GM13976 (cell line): ENCODE measurements at regions not wholly inside any gene's neighbourhood (a gene's known extent, or its start where the extent isn't known, plus 50 kb on each side); places are given as distances from the start of the nearest gene placed in this dataset.

ENCODE experiments used
- DNase-seq: peaks from one replicate; pipeline ENCODE4 v3.0.0; 2012; ENCODE audit warnings: low spot score
- in situ Hi-C: fragments of 300-500 bp; cut with MboI; formaldehyde crosslinking; loops from one replicate; pipeline ENCODE4 v1.12.0; 2022; ENCODE audit warnings: low sequenced_read_pairs, mixed read lengths, inconsistent platforms; ENCODE audit not compliant: unreplicated experiment
- TF ChIP-seq, protein P1 (sequence below): IDR thresholded peaks from 2 replicates; pipeline ENCODE4 v1.5.1; 2012; ENCODE audit warnings: borderline replicate concordance, mild to moderate bottlenecking; ENCODE audit not compliant: insufficient read depth; ENCODE audit errors: extremely low read depth, missing control alignments, control extremely low read depth

DNA sequence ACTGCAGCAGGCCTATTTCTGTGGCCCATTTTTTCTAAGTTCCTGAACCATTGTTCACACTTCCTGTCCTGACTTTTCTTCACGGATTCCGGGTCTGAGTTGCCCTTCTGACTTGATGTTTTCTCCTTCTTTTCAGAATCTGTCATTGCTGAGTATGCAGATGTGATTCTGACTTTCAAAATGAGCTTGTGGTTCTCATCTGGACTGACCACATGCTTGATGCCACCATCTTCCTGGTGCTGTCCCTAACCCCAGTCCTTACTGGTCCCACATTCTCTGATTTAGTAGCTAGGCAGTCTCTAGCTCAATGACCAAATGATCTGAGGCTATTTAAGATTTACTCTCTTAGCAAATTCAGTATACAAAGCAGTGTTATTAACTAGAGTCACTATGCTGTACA lies 822.3 kb upstream of the TENM3 start:
- no peak for DNase-seq
- TF ChIP-seq, protein P1, sequence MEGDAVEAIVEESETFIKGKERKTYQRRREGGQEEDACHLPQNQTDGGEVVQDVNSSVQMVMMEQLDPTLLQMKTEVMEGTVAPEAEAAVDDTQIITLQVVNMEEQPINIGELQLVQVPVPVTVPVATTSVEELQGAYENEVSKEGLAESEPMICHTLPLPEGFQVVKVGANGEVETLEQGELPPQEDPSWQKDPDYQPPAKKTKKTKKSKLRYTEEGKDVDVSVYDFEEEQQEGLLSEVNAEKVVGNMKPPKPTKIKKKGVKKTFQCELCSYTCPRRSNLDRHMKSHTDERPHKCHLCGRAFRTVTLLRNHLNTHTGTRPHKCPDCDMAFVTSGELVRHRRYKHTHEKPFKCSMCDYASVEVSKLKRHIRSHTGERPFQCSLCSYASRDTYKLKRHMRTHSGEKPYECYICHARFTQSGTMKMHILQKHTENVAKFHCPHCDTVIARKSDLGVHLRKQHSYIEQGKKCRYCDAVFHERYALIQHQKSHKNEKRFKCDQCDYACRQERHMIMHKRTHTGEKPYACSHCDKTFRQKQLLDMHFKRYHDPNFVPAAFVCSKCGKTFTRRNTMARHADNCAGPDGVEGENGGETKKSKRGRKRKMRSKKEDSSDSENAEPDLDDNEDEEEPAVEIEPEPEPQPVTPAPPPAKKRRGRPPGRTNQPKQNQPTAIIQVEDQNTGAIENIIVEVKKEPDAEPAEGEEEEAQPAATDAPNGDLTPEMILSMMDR, result no peak
- in situ Hi-C loops, result no loop called here

DNA sequence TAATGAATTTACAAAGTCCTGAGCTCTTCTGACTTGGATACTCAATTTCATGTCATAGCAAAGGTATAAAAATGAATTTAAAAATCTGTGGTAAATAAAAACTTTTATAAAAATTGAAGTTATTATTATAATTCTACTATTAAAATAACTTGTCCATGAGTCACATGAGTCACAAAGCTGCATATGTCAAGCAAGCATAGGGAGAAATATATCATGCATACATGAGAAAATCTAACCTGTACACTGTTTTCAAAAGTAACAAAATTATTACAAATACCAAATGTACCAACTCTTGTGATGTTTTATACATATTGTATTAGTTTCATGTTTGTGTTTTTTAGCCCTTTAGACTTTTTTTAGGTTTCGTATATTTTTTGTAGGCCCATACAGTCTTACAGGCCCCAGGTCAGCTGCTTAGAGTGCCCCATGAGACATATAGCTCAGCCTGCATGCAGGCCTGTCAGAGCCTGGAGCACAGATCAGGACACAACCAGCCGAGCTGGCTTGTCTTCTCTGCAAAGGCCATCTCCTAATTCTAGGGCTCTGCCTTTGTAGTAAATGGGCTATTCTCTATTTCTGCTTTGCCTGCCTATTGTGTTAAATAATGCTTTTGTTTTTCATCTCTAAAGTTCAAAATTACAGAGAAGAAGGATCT lies 818.7 kb upstream of the TENM3 start:
- DNase-seq, result no peak
- in situ Hi-C loops, result no loop called here
- TF ChIP-seq, protein P1, result no peak

DNA sequence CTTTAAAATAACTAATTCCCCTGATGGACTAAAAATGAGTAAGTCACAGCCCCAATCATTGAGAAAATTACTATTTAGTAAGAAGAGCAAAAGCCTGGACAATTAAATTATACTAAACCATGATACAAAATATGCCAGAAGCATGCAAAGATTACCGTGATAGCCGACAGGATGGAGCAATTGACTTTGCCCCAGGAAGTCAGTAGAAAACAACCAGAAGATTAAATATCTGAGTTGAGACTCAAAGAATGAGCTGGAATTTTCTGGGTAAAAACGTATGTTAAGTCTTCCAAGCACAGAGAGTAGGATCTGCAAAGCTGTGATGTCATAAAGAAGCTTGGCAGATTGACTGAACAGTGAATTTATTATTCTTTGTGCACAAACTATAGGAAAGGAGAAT lies 816.1 kb upstream of the TENM3 start:
- no peak for DNase-seq
- TF ChIP-seq, protein P1, result no peak
- in situ Hi-C loops, result no loop called here

DNA sequence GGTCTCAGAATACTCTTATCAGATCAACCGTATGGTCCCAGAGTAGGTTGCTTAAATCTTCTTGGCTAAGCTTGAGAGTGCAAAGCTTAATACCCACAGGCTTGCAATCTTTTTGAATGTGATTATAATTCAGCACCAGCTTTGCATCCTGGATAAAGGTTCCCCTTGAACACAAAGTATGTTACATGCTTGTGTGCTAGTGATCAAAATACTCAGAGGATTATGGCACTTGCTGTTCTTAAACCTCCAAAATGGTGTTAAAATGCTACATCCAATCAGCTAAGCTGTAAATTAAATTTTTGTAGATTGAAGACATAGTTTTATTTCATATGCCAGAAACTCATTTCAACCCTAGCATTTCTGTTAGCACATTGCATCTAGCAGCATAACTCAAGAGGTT lies 812.2 kb upstream of the TENM3 start:
- in situ Hi-C loops, result no loop called here
- no peak for DNase-seq
- TF ChIP-seq, protein P1, result no peak

DNA sequence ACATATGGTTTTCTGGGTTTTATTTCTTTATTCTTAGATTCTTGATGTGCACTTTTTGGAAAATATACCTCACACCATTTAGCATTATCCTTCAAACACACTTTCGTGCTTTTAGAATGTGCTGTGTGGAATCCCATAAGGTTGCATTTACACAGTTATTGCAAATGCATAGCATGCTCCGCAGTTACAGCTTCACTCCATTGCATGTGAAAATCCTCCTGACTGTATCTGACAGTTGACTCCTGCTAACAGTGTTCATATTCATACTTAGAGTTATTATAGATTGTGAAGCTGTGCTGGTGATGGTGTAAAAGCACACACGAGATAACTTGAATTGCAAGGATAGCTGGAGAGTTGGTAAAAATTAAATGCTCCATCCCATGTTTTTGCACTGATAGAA lies 811.5 kb upstream of the TENM3 start:
- DNase-seq, result no peak

DNA sequence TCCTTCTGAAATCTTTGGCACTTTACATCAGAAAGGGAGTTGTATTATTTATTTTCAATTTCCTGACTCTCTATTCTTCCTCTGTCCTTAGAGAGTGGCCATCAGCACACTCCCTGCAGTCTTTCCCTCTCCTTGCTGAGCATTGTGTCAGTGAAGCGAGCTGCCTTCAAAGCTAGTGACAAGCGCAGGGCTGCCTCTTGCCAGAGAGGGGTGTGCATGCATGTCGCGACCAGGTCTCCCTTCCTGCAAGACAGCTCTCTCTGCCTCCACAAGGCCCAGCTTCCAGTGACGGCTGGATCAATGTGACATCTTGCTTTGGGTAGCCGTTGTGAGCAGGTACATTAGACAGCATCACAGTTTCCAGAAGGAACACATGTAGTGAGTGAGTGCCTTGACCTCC lies 810.9 kb upstream of the TENM3 start:
- TF ChIP-seq, protein P1, result no peak
- DNase-seq, result no peak
- in situ Hi-C loops, result no loop called here

More for the DNA sequence above, 811.5 kb upstream of the TENM3 start:
- TF ChIP-seq, protein P1, result no peak
- in situ Hi-C loops, result no loop called here
